HG03135 (cell line): ENCODE measurements at regions not wholly inside any gene's neighbourhood (a gene's known extent, or its start where the extent isn't known, plus 50 kb on each side); places are given as distances from the start of the nearest gene placed in this dataset.
"Not testable (repeated sequence)": the region's sequence is repeated elsewhere in the genome, so short reads cannot be mapped to it uniquely, and the experiment has no call there.

Experiments used
- ATAC-seq: cut with Tn5 transposase; IDR thresholded peaks from one replicate; pipeline ENCODE4 v1.9.1; 2021; ENCODE audit warnings: mild to moderate bottlenecking, moderate library complexity; ENCODE audit not compliant: unreplicated experiment

DNA sequence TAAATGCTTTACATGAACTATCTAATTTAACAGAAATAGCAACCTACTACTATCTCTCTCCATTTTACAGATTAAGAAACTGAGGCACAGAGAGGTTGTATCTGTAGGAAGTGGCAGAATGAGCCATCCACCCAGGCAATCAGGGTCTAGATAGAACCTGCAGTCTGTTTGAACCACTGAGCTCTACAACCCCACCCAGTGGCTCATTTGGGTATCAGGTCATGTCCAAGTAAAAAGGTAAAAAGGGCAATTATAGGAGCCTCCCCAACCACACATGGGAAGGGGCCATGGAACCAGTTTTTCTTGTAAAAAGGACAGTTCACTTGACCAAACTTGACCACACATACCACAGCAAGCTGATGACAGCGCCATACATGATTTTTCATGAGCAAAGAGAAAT is 92.9 kb upstream of the SGCG start:
- ATAC-seq: no peak

DNA sequence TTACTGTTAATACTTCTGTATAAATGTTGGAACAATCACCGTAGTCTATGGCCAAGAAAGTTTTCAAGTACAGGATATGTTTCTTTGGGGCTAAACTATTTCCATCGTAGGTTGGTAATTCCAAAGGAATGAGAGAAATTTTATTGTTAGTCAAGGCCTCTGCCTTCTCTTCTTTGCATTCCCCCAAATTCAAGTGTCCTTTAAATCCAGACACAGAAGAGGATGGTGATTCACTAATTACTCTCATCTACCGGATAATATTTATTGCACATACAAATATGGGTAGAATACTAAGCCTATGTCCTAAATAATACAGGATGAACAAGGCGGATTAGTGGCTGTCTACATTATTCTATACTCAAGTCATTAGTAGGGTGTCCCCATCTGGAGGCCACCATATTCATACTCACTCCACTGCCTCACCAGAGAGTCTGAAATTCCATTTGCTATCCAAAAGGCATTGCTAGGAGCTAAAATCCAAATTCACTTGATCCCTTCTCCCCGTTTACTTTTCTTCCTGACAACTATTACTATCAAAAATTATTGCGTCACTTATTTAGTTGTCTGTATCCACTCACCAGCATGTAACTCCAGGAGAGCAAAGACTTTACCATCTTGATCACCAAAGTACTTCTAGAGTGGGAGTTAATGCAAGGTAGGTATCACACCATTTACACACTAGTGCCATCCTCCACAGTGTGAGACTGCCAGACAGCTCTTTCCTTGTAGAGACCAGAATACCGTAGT is 82.4 kb upstream of the SGCG start:
- no peak for ATAC-seq

DNA sequence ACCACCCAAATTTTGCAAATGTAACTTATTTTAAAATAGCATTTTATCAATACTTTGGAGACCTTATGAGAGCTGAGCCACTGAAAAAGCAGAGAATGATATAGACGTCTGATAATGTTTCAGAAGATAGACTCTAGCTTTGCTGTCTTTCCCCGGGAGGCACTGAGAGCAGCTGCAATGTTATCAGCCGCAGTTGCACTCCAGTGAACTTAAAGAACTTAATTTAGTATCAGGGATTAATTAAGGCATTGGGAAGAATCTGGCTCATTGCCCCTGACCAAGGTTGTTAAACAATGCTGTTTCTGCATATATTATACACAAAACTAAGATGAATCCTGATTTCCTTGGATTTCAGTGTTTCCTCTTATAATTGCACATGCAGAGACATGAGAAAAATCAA is 75.7 kb upstream of the SGCG start:
- ATAC-seq: no peak

DNA sequence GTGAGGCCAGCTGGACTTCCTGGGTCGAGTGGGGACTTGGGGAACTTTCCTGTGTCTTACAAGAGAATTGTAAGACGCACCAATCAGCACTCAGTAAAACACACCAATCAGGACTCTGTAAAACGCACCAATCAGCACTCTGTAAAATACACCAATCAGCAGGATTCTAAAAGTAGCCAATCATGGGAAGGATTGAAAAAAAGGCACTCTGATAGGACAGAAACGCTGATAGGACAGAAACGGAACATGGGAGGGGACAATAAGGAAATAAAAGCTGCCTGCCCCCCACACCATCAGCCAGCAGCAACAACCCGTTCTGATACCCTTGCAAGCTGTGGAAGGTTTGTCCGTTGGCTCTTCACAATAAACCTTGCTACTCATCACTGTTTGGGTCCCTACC is 73.1 kb upstream of the SGCG start:
- ATAC-seq: no peak

DNA sequence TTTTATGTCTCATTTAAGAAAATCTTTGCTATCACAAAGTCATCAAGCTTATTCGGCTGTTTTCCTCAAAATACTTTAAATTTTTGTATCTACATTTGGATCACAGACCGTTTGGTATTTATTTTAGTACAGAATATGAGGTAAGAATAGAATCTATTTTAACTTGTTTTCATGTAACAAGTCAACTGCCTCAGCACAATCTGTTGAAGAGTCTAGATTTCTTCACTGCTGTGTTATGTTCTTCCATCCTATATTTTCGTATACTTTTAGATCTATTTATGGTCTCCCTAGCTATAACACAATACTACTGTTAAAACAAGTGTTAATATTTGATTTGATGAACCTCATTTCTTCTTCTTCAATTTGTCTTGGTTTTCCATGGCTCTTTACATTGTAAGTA is 61.6 kb upstream of the SGCG start:
- ATAC-seq: no peak

DNA sequence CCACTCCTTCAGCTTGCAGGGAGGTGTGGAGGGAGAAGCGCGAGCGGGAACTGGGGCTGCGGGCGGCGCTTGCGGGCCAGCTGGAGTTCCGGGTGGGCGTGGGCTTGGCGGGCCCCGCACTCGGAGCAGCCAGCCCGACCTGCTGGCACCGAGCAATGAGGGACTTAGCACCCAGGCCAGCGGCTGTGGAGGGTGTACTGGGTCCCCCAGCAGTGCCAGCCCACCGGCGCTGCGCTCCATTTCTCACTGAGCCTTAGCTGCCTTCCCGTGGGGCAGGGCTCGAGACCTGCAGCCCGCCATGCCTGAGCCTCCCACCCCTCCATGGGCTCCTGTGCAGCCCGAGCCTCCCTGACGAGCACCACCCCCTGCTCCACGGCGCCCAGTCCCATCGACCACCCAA is 53.2 kb upstream of the SGCG start:
- not testable (repeated sequence) for ATAC-seq

DNA sequence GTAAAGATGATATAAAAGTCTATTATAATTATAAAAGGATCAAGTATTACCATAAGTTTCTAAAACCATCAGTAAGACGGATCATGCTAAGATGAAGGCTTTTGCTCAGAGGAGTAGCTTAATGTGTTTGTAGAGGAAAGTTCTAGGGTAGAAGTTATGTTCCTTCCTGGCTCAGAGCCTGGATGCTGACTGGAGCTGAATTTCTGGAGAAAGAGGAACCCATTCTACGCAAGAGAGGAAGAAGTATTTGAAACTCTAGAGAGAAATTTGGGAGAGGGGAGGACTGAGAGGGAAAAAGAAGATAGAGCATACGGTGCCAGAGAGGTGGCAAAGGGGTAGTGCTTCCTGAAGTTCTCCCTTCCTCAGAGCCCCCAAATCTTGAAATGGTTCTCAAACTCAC is 51.4 kb upstream of the SGCG start:
- no peak for ATAC-seq
